HepG2 (cell line): ENCODE measurements at regions not wholly inside any gene's neighbourhood (a gene's known extent, or its start where the extent isn't known, plus 50 kb on each side); places are given as distances from the start of the nearest gene placed in this dataset.

Experiments used
- CREM ChIP-seq, 2 experiments: sonication (generic) in 1 of 2; formaldehyde crosslinking in 1 of 2; IDR thresholded peaks; 2 replicates each; pipeline versions ENCODE4 v1.4.0 to v1.6.1; 2016 to 2020; ENCODE audit warnings: antibody characterized with exemption in 1 of 2, mild to moderate bottlenecking in 1 of 2, missing genetic modification reagents in 1 of 2
- EED ChIP-seq: sonication (generic); formaldehyde crosslinking; IDR thresholded peaks from 2 replicates; pipeline ENCODE4 v1.5.0; 2020; ENCODE audit warnings: mild to moderate bottlenecking, missing genetic modification reagents
- KDM1A ChIP-seq: IDR thresholded peaks from 2 replicates; pipeline ENCODE4 v1.6.1; 2016; ENCODE audit warnings: missing compliant biosample characterization
- KMT2A ChIP-seq: sonication (generic); formaldehyde crosslinking; IDR thresholded peaks from 2 replicates; pipeline ENCODE4 v1.4.0; 2020; ENCODE audit warnings: missing genetic modification reagents
- MED8 ChIP-seq: sonication (generic); formaldehyde crosslinking; IDR thresholded peaks from 2 replicates; pipeline ENCODE4 v1.8.1; 2023; ENCODE audit warnings: mild to moderate bottlenecking, missing genetic modification reagents; ENCODE audit not compliant: insufficient replicate concordance
- NFE2 ChIP-seq: sonication (generic); formaldehyde crosslinking; IDR thresholded peaks from 2 replicates; pipeline ENCODE4 v1.4.0; 2020; ENCODE audit warnings: missing genetic modification reagents
- ZFX ChIP-seq: sonication (generic); formaldehyde crosslinking; IDR thresholded peaks from 2 replicates; pipeline ENCODE4 v1.4.0; 2020; ENCODE audit warnings: mild to moderate bottlenecking, low read depth, missing genetic modification reagents, moderate library complexity
- ZNF263 ChIP-seq: sonication (generic); formaldehyde crosslinking; IDR thresholded peaks from 2 replicates; pipeline ENCODE4 v1.4.0; 2020; ENCODE audit warnings: missing genetic modification reagents
- ZNF296 ChIP-seq: sonication (generic); formaldehyde crosslinking; conservative IDR thresholded peaks from 2 replicates; pipeline ENCODE4 v1.5.0; 2020; ENCODE audit warnings: mild to moderate bottlenecking, missing genetic modification reagents
- TF ChIP-seq, protein P1 (sequence below): sonication (generic); formaldehyde crosslinking; IDR thresholded peaks from 2 replicates; pipeline ENCODE4 v1.4.0; 2020; ENCODE audit warnings: missing genetic modification reagents

DNA sequence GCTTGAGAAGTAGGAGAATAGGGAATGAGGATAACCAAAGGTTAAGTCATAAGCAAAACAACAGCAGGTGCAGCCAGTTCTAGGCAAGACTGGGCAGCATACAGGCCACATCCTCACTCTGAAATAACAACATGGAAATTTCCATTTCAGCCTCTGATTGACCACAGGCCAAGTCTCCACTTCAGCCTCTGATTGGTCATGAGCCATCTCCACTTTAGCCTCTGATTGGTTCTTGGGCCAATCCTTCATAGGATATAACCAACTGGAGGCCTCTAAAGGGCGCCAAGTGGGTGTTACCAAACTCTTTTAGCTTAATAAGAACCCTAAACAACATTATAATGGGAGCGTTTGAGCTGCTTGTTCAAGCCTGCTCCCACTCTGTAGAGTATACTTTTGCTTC is 512.0 kb downstream of the NPIPA7 start:
- TF ChIP-seq ZFX (CRISPR knock-in tag) (no peak), MED8 (CRISPR knock-in tag) (no peak), CREM (IDR thresholded peaks at IDR 0.05) (no peak), CREM (CRISPR knock-in tag; IDR thresholded peaks at IDR 0.05) (no peak), KDM1A (CRISPR knock-in tag) (no peak), KMT2A (CRISPR knock-in tag) (no peak), NFE2 (CRISPR knock-in tag) (no peak), ZNF296 (CRISPR knock-in tag) (no peak), EED (CRISPR knock-in tag) (no peak), ZNF263 (CRISPR knock-in tag) (no peak)
- TF ChIP-seq, protein P1, sequence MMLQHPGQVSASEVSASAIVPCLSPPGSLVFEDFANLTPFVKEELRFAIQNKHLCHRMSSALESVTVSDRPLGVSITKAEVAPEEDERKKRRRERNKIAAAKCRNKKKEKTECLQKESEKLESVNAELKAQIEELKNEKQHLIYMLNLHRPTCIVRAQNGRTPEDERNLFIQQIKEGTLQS, result no peak
